ENCODE measurements at regions not wholly inside any gene's neighbourhood (a gene's known extent, or its start where the extent isn't known, plus 50 kb on each side); places are given as distances from the start of the nearest gene placed in this dataset.

DNA sequence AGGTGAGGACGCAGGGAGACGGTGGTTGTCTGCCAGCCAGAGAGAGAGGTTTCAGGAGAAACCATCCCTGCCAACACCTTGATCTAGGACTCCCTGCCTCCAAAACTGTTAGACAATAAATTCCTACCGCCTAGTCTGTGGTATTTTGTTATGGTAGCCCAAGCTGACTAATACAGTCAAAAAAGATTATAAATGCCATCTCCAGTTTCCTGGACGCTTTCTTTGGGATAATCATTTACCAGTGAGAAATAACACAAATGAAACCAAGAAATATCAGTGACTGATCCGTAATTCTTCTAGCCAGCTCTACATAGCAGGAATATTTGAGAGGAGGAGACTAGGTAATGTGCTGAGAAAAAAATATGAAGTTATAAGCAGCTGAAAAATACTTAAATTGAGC lies 707.8 kb upstream of the LMCD1 start:
- H3K27me3 ChIP-seq (ENCODE audit: control insufficient read depth in 2 of 2, insufficient read depth in 1 of 2, low read length in 1 of 2), result no peaks in the 10 kb centered on the region
- DNase-seq (ENCODE audit: low read depth in 6 of 9, low spot score in 9 of 9), result no peak
- 86% methylated on average over 5 of the region's 5 CpGs for WGBS
- no peaks in the 10 kb centered on the region for H3K36me3 ChIP-seq (ENCODE audit: control insufficient read depth in 2 of 2, insufficient read depth in 2 of 2, low read length in 1 of 2)
- H3K4me1 ChIP-seq (ENCODE audit: control insufficient read depth in 2 of 2, insufficient read depth in 2 of 2, low read length in 2 of 2), result no peaks in the 10 kb centered on the region
- H3K4me3 ChIP-seq (ENCODE audit: low read length in 2 of 2), result no peak overlapping the region
- H3K9me3 ChIP-seq (ENCODE audit: control insufficient read depth in 2 of 2, insufficient read depth in 1 of 2, low read length in 1 of 2), result no peaks in the 10 kb centered on the region
- no peak overlapping the region for H3K27ac ChIP-seq (ENCODE audit: low read depth in 1 of 2, low read length in 1 of 2)

DNA sequence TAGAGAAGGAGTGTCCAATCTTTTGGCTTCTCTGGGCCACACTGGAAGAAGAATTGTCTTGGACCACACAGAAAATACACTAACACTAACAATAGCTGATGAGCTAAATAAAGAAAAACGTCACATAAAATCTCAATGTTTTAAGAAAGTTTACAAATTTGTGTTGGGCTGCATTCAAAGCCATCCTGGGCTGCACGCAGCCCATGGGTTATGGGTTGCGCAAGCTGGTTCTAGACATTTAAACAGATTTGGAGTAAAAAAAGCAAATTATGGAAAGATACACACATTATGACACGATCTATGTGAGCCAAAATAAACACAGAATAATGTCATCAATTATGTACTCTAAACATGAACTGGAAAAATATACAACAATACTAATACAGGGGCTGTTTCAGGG lies 703.3 kb upstream of the LMCD1 start:
- H3K36me3 ChIP-seq (ENCODE audit: control insufficient read depth in 2 of 2, insufficient read depth in 2 of 2, low read length in 1 of 2), result no peaks in the 10 kb centered on the region
- DNase-seq (ENCODE audit: low read depth in 6 of 9, low spot score in 9 of 9), result no peak
- no peaks in the 10 kb centered on the region for H3K27me3 ChIP-seq (ENCODE audit: control insufficient read depth in 2 of 2, insufficient read depth in 1 of 2, low read length in 1 of 2)
- 92% methylated on average over 4 of the region's 4 CpGs for WGBS
- no peak overlapping the region for H3K4me3 ChIP-seq (ENCODE audit: low read length in 2 of 2)
- H3K9me3 ChIP-seq (ENCODE audit: control insufficient read depth in 2 of 2, insufficient read depth in 1 of 2, low read length in 1 of 2), result no peaks in the 10 kb centered on the region
- H3K4me1 ChIP-seq (ENCODE audit: control insufficient read depth in 2 of 2, insufficient read depth in 2 of 2, low read length in 2 of 2), result no peaks in the 10 kb centered on the region
- H3K27ac ChIP-seq (ENCODE audit: low read depth in 1 of 2, low read length in 1 of 2), result no peak overlapping the region

DNA sequence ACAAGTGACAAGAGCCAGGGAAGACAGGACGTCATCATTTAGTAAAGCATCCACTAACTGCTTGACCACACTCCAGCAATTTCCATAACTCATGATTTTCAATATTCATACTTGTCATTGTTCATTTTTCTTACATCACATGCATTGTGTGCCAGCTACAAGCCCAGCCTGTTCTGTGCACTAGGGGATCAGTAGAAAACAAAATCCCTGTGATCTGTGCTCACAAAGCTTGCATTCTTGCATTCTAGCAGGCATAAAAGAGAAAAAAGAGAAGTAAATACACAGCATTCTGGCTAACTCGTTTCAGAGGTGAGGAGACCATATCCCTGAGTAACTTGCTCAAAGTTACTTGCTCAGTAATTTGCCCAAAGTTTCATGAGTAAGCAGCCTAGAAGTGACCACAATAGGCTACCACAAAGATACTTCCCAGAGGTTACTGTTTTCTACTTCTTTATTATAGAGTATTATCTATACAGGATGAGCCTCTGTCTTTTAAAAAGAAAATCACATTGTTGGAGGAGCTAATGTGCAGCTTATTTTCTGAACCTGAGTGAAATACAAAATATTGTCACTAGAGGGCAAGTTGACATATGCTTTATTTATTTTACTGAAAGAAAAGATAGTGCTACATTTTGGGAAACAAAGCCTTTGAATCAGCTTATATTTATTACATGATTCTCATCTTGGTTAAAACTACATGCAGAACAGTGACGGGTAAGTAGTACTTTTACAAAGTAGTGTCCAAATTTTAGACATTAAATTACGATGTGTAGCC lies 701.4 kb upstream of the LMCD1 start:
- no peak overlapping the region for H3K27ac ChIP-seq (ENCODE audit: low read depth in 1 of 2, low read length in 1 of 2)
- no peaks in the 10 kb centered on the region for H3K36me3 ChIP-seq (ENCODE audit: control insufficient read depth in 2 of 2, insufficient read depth in 2 of 2, low read length in 1 of 2)
- H3K4me3 ChIP-seq (ENCODE audit: low read length in 2 of 2), result no peak overlapping the region
- H3K4me1 ChIP-seq (ENCODE audit: control insufficient read depth in 2 of 2, insufficient read depth in 2 of 2, low read length in 2 of 2), result no peaks in the 10 kb centered on the region
- 73% methylated on average over 4 of the region's 4 CpGs for WGBS
- no peak for DNase-seq (ENCODE audit: low read depth in 6 of 9, low spot score in 9 of 9)
- H3K27me3 ChIP-seq (ENCODE audit: control insufficient read depth in 2 of 2, insufficient read depth in 1 of 2, low read length in 1 of 2), result no peaks in the 10 kb centered on the region
- no peaks in the 10 kb centered on the region for H3K9me3 ChIP-seq (ENCODE audit: control insufficient read depth in 2 of 2, insufficient read depth in 1 of 2, low read length in 1 of 2)

DNA sequence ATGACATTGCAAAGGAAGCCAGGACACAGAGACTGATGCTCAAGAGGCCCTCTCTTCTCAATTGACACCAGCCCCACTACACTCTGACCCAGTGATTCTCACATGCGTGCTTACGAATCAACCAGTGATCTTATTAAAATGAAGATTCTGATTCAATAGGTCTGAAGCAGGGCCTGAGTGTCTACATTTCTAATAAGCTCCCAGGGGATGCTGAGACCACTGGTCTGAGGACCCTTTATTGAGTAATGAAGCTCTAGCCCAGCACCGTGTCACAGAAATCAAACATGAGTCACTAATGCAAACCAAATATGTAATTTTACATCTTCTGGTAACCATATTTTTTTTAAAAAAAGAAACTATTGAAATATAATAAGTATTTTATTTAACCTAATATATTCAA lies 689.1 kb upstream of the LMCD1 start:
- Histone ChIP-seq H3K27me3 (ENCODE audit: control insufficient read depth in 2 of 2, insufficient read depth in 1 of 2, low read length in 1 of 2) (no peaks in the 10 kb centered on the region), H3K4me1 (ENCODE audit: control insufficient read depth in 2 of 2, insufficient read depth in 2 of 2, low read length in 2 of 2) (no peaks in the 10 kb centered on the region), H3K27ac (ENCODE audit: low read depth in 1 of 2, low read length in 1 of 2) (no peak overlapping the region), H3K9me3 (ENCODE audit: control insufficient read depth in 2 of 2, insufficient read depth in 1 of 2, low read length in 1 of 2) (no peaks in the 10 kb centered on the region), H3K36me3 (ENCODE audit: control insufficient read depth in 2 of 2, insufficient read depth in 2 of 2, low read length in 1 of 2) (no peaks in the 10 kb centered on the region), H3K4me3 (ENCODE audit: low read length in 2 of 2) (no peak overlapping the region)
- WGBS, result 99% methylated on average over 3 of the region's 3 CpGs
- no peak for DNase-seq (ENCODE audit: low read depth in 6 of 9, low spot score in 9 of 9)

DNA sequence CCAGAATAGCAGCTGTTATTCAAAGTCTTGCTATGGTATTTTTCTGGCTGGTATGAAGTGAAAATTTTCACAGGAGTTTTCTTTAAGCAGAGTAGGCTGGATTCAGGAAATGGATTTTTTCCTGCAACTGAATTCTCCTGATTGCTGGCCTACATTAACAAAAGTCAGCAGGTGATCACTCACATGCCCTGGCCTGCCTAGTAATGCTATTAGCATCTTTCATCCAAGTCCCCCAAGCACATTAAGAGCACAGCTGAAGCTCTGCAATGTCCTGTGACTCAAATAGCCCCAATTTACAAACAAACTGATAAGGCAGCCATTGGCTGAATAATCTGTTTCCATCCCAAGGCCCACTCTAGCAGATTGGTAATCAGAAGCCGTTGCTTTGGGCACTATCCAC lies 688.3 kb upstream of the LMCD1 start:
- Histone ChIP-seq H3K36me3 (ENCODE audit: control insufficient read depth in 2 of 2, insufficient read depth in 2 of 2, low read length in 1 of 2) (no peaks in the 10 kb centered on the region), H3K27ac (ENCODE audit: low read depth in 1 of 2, low read length in 1 of 2) (no peak overlapping the region), H3K9me3 (ENCODE audit: control insufficient read depth in 2 of 2, insufficient read depth in 1 of 2, low read length in 1 of 2) (no peaks in the 10 kb centered on the region), H3K27me3 (ENCODE audit: control insufficient read depth in 2 of 2, insufficient read depth in 1 of 2, low read length in 1 of 2) (no peaks in the 10 kb centered on the region), H3K4me1 (ENCODE audit: control insufficient read depth in 2 of 2, insufficient read depth in 2 of 2, low read length in 2 of 2) (no peaks in the 10 kb centered on the region), H3K4me3 (ENCODE audit: low read length in 2 of 2) (no peak overlapping the region)
- WGBS, result 74% methylated on average over 1 of the region's 1 CpG
- no peak for DNase-seq (ENCODE audit: low read depth in 6 of 9, low spot score in 9 of 9)

DNA sequence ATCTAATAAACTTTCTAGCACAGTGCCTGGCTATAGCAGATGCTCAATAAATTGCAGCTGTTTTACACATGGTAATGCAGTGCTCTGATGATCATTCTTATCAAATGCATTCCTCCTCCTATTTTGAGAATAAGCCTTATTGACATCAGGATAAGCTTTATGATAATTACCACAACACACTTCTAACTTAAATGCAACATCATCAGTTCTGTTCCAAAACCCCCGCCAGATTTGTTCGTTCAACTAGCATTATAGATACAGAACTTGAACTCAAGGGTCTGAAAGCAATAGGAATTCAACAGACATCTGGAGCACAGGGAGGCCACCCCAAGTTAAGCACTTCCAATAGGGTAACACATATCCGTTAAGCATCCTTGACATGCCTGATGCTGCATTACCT lies 684.4 kb upstream of the LMCD1 start:
- Histone ChIP-seq H3K36me3 (ENCODE audit: control insufficient read depth in 2 of 2, insufficient read depth in 2 of 2, low read length in 1 of 2) (no peaks in the 10 kb centered on the region), H3K27ac (ENCODE audit: low read depth in 1 of 2, low read length in 1 of 2) (no peak overlapping the region), H3K4me3 (ENCODE audit: low read length in 2 of 2) (no peak overlapping the region), H3K4me1 (ENCODE audit: control insufficient read depth in 2 of 2, insufficient read depth in 2 of 2, low read length in 2 of 2) (no peaks in the 10 kb centered on the region), H3K27me3 (ENCODE audit: control insufficient read depth in 2 of 2, insufficient read depth in 1 of 2, low read length in 1 of 2) (no peaks in the 10 kb centered on the region), H3K9me3 (ENCODE audit: control insufficient read depth in 2 of 2, insufficient read depth in 1 of 2, low read length in 1 of 2) (no peaks in the 10 kb centered on the region)
- no peak for DNase-seq (ENCODE audit: low read depth in 6 of 9, low spot score in 9 of 9)
- over 99% methylated on average over 3 of the region's 3 CpGs for WGBS

DNA sequence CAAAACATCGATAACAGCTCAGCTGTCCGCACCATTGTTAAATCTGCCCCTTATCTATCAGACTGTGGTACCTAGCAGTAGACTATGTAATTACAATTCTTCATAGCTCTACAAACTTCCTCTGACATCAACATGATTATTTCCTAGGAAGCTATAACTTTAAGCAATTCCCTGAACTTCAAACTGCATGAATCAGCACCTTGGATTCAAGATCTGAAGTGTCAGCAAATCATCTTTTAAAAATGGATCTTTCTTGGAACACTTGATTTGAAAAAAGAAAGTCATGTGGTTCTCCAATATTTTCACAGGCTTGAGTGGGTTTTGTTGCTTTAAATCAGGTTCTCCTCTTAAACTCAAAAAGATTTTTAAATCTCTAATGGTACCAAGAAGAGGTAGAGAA lies 680.7 kb upstream of the LMCD1 start:
- 99% methylated on average over 2 of the region's 2 CpGs for WGBS
- Histone ChIP-seq H3K9me3 (ENCODE audit: control insufficient read depth in 2 of 2, insufficient read depth in 1 of 2, low read length in 1 of 2) (peaks cover 0 to 14% of the 10 kb centered on the region in 2 donors), H3K4me3 (ENCODE audit: low read length in 2 of 2) (no peak overlapping the region), H3K4me1 (ENCODE audit: control insufficient read depth in 2 of 2, insufficient read depth in 2 of 2, low read length in 2 of 2) (no peaks in the 10 kb centered on the region), H3K27me3 (ENCODE audit: control insufficient read depth in 2 of 2, insufficient read depth in 1 of 2, low read length in 1 of 2) (no peaks in the 10 kb centered on the region), H3K27ac (ENCODE audit: low read depth in 1 of 2, low read length in 1 of 2) (no peak overlapping the region), H3K36me3 (ENCODE audit: control insufficient read depth in 2 of 2, insufficient read depth in 2 of 2, low read length in 1 of 2) (no peaks in the 10 kb centered on the region)
- no peak for DNase-seq (ENCODE audit: low read depth in 6 of 9, low spot score in 9 of 9)

DNA sequence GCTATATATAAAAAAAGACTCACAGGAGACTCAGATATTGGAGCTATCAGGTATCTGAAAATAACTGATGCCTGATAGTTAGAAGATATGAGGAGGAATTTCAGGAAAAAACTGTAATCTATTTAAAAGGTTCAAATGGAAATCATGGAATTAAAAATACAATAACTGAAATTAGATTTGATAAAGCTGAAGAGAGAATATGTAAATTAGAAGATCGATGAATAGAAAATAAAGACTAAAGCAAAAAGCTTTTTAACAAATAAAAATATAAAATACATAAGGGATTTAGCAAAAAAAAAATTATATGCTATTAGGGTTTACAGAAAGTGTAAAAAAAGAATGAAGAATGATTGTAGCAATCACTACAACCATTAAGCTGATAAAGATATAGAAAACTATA lies 679.8 kb upstream of the LMCD1 start:
- no peak overlapping the region for H3K4me3 ChIP-seq (ENCODE audit: low read length in 2 of 2)
- H3K4me1 ChIP-seq (ENCODE audit: control insufficient read depth in 2 of 2, insufficient read depth in 2 of 2, low read length in 2 of 2), result no peaks in the 10 kb centered on the region
- peaks cover 0 to 16% of the 10 kb centered on the region in 2 donors for H3K9me3 ChIP-seq (ENCODE audit: control insufficient read depth in 2 of 2, insufficient read depth in 1 of 2, low read length in 1 of 2)
- no peaks in the 10 kb centered on the region for H3K27me3 ChIP-seq (ENCODE audit: control insufficient read depth in 2 of 2, insufficient read depth in 1 of 2, low read length in 1 of 2)
- H3K36me3 ChIP-seq (ENCODE audit: control insufficient read depth in 2 of 2, insufficient read depth in 2 of 2, low read length in 1 of 2), result no peaks in the 10 kb centered on the region
- DNase-seq (ENCODE audit: low read depth in 6 of 9, low spot score in 9 of 9), result no peak
- no peak overlapping the region for H3K27ac ChIP-seq (ENCODE audit: low read depth in 1 of 2, low read length in 1 of 2)
- WGBS, result 93% methylated on average over 1 of the region's 1 CpG

DNA sequence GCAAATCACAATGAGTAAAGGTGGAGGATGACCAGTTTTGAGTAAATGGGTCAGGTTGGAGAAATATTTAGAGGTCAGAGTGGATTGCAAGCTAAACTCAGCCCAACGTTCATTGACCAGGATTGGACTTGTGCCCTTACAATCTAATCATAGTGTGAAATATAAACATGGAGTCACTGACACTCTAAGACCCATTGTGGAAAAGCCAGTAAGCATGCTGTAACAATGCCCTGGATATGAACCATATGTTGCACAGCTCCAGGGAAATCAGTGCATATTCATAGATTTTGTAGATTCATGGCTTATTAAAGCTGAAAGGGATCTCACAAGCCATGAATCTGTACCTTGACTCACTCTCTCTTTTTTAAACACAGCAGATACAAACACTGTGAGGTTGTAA lies 660.2 kb upstream of the LMCD1 start:
- Histone ChIP-seq H3K4me1 (ENCODE audit: control insufficient read depth in 2 of 2, insufficient read depth in 2 of 2, low read length in 2 of 2) (no peaks in the 10 kb centered on the region), H3K27ac (ENCODE audit: low read depth in 1 of 2, low read length in 1 of 2) (no peak overlapping the region), H3K36me3 (ENCODE audit: control insufficient read depth in 2 of 2, insufficient read depth in 2 of 2, low read length in 1 of 2) (no peaks in the 10 kb centered on the region), H3K4me3 (ENCODE audit: low read length in 2 of 2) (no peak overlapping the region), H3K9me3 (ENCODE audit: control insufficient read depth in 2 of 2, insufficient read depth in 1 of 2, low read length in 1 of 2) (no peaks in the 10 kb centered on the region), H3K27me3 (ENCODE audit: control insufficient read depth in 2 of 2, insufficient read depth in 1 of 2, low read length in 1 of 2) (no peaks in the 10 kb centered on the region)
- no peak for DNase-seq (ENCODE audit: low read depth in 6 of 9, low spot score in 9 of 9)
- 78% methylated on average over 1 of the region's 1 CpG for WGBS
